ENCODE measurements at regions not wholly inside any gene's neighbourhood (a gene's known extent, or its start where the extent isn't known, plus 50 kb on each side); places are given as distances from the start of the nearest gene placed in this dataset.

- no peak for TF ChIP-seq SIN3A (IDR thresholded peaks at IDR 0.05; ENCODE audit: low read depth)
- TF ChIP-seq CTCF (IDR thresholded peaks at IDR 0.05 in 2 of 3, conservative IDR thresholded peaks at IDR 0.05 in 1 of 3; ENCODE audit: borderline replicate concordance in 1 of 3, insufficient read depth in 1 of 3, low read depth in 2 of 3, low read length in 2 of 3): no peak
Measured at GRCh38 chr10:50968386-50969091, 83.1 kb upstream of the A1CF start.
